ENCODE measurements at regions not wholly inside any gene's neighbourhood (a gene's known extent, or its start where the extent isn't known, plus 50 kb on each side); places are given as distances from the start of the nearest gene placed in this dataset.
"Not testable (repeated sequence)": the region's sequence is repeated elsewhere in the genome, so short reads cannot be mapped to it uniquely, and the experiment has no call there.

DNA sequence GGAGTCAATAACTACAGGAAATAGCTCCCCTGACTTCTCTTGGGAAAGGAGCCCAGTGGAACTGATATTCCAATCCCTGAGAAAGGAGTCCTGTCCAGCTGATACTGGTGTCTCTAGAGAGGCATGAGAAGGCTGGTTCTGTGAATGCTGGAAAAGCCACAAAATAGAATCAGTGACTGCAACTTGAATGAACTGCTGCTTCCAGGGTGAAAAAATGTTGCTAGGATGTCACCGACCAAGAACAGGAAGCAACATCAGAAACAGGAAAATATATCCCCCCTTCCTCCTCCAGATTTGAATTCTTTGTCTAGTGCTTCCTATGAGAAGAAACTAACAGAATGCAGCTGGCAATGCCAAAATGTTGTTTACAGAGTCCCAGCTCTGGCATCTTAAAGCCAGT is 269.3 kb upstream of the LYPLAL1 start:
- Histone ChIP-seq H3K4me1 (peaks cover 4 to 8% (median 5%) of the 10 kb centered on the region in 10 experiments; a peak in 13 of 20 replicates), H3K36me3 (no peaks in the 10 kb centered on the region), H3K27me3 (no peaks in the 10 kb centered on the region), H4K20me1 (no peaks in the 10 kb centered on the region), H3K9ac (no peak overlapping the region), H3K27ac (no peak overlapping the region), H3K9me3 (replicated peaks in 1 of 11) (no peaks in the 10 kb centered on the region), H3K4me2 (peak overlapping the region in 7 of 11 experiments; percentile 10 to 26 (median 23); a peak in 5 of 22 replicates), H3K4me3 (no peak overlapping the region)
- TF ChIP-seq Cebpa-rat (IDR thresholded peaks at IDR 0.05) = no peak

- H3K27me3 ChIP-seq = no peaks in the 10 kb centered on the region
- H3K4me3 ChIP-seq = no peak overlapping the region
- H3K9ac ChIP-seq = no peak overlapping the region
- no peaks in the 10 kb centered on the region for H3K9me3 ChIP-seq (replicated peaks in 1 of 11)
- no peak overlapping the region for H3K27ac ChIP-seq
- no peak for TF ChIP-seq Cebpa-rat (IDR thresholded peaks at IDR 0.05)
- H3K4me1 ChIP-seq = no peaks in the 10 kb centered on the region
- no peaks in the 10 kb centered on the region for H4K20me1 ChIP-seq
- no peaks in the 10 kb centered on the region for H3K36me3 ChIP-seq
- no peak overlapping the region for H3K4me2 ChIP-seq
These were observed 257.0 kb upstream of the LYPLAL1 start for GRCh38 chr1:218916720-218917119.

DNA sequence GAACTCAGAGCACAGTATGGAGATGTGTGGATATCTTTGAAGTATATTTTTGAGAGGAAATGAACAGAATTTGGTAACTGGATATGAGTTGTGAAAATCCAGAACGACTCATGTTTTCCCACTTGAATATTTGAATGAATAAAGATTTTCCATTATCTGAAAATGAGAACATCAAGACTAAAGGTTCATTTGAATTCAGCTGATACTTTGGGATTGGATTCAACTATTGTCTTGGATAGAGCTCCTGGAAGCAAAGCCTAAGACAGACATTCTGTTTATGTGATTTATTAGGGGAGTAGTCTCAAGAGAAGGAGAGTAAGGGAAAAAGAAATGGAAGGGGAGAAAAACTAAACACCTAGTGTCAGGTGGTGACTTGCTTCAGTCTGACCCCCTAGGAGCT is 256.0 kb upstream of the LYPLAL1 start:
- Histone ChIP-seq H3K9ac (no peak overlapping the region), H4K20me1 (no peaks in the 10 kb centered on the region), H3K27ac (no peak overlapping the region), H3K27me3 (no peaks in the 10 kb centered on the region), H3K4me1 (no peaks in the 10 kb centered on the region), H3K4me3 (no peak overlapping the region), H3K4me2 (no peak overlapping the region), H3K9me3 (replicated peaks in 1 of 11) (no peaks in the 10 kb centered on the region), H3K36me3 (no peaks in the 10 kb centered on the region)
- no peak for TF ChIP-seq Cebpa-rat (IDR thresholded peaks at IDR 0.05)

DNA sequence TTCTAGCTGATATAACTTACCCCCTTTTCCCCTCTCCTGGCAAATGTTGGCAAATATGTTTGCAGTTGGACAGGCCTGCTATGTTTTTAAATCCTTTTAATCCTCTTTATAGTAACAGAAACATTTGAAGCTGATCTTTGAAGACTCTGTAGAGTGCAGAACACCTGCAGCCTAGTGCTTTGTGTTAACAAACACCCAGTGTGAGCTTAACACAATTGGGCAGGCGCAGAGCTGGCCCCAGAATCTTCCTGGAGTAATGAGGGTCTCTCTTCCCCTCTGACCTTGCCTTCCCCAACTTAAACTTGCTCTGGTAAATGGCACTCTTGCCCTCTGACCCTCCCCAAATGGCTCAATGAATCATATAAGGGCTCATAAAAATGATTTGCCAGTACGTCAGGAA is 247.9 kb upstream of the LYPLAL1 start:
- no peak for TF ChIP-seq Cebpa-rat (IDR thresholded peaks at IDR 0.05)
- no peak overlapping the region for H3K27ac ChIP-seq
- no peaks in the 10 kb centered on the region for H3K9me3 ChIP-seq (replicated peaks in 1 of 11)
- no peaks in the 10 kb centered on the region for H3K27me3 ChIP-seq
- no peak overlapping the region for H3K9ac ChIP-seq
- H3K4me1 ChIP-seq = no peaks in the 10 kb centered on the region
- H3K36me3 ChIP-seq = no peaks in the 10 kb centered on the region
- H3K4me2 ChIP-seq = no peak overlapping the region
- no peaks in the 10 kb centered on the region for H4K20me1 ChIP-seq
- no peak overlapping the region for H3K4me3 ChIP-seq

- Histone ChIP-seq H3K27me3 (no peaks in the 10 kb centered on the region), H3K4me1 (no peaks in the 10 kb centered on the region), H3K36me3 (no peaks in the 10 kb centered on the region), H3K4me2 (no peak overlapping the region), H3K27ac (no peak overlapping the region), H4K20me1 (no peaks in the 10 kb centered on the region), H3K4me3 (no peak overlapping the region), H3K9ac (no peak overlapping the region), H3K9me3 (replicated peaks in 1 of 11) (no peaks in the 10 kb centered on the region)
- TF ChIP-seq Cebpa-rat (IDR thresholded peaks at IDR 0.05) = no peak
These were observed 247.0 kb upstream of the LYPLAL1 start for GRCh38 chr1:218926631-218927030.

DNA sequence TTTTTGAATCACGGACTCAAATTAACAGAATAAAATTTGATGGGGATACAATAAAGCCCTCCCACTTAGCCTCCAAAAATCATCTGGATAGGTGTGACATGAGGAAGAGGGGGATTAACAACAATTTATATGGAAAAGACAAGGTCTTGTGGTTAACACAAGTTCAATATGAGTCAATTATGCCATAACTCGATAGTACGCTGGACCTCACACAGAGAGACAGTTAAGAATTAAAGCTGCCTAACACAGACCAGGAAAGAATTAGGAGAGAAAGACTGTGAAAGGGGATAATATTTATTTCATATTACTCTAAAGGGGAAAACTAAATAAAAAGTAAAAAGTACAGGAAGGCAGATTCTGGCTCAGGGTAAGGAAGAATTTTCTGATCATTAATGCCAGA is 243.7 kb upstream of the LYPLAL1 start:
- Histone ChIP-seq H3K9ac (no peak overlapping the region), H3K27ac (no peak overlapping the region), H4K20me1 (no peaks in the 10 kb centered on the region), H3K9me3 (replicated peaks in 1 of 11) (no peaks in the 10 kb centered on the region), H3K27me3 (no peaks in the 10 kb centered on the region), H3K4me2 (no peak overlapping the region), H3K4me3 (no peak overlapping the region), H3K4me1 (no peaks in the 10 kb centered on the region), H3K36me3 (no peaks in the 10 kb centered on the region)
- no peak for TF ChIP-seq Cebpa-rat (IDR thresholded peaks at IDR 0.05)

GRCh38 chr1:218930472-218931241 is 243.0 kb upstream of the LYPLAL1 start:
- H3K4me2 ChIP-seq = no peak overlapping the region
- TF ChIP-seq Cebpa-rat (IDR thresholded peaks at IDR 0.05) = no peak

GRCh38 chr1:218931324-218931723 is 242.4 kb upstream of the LYPLAL1 start:
- Histone ChIP-seq H3K9me3 (replicated peaks in 1 of 11) (peaks cover 0 to 12% (median 8%) of the 10 kb centered on the region in 11 experiments; a peak in 11 of 22 replicates), H3K4me1 (no peaks in the 10 kb centered on the region), H4K20me1 (no peaks in the 10 kb centered on the region), H3K9ac (no peak overlapping the region), H3K27me3 (no peaks in the 10 kb centered on the region), H3K4me3 (no peak overlapping the region), H3K4me2 (no peak overlapping the region), H3K27ac (no peak overlapping the region), H3K36me3 (no peaks in the 10 kb centered on the region)
- no peak for TF ChIP-seq Cebpa-rat (IDR thresholded peaks at IDR 0.05)

More at GRCh38 chr1:218930472-218931241, 243.0 kb upstream of the LYPLAL1 start:
- Histone ChIP-seq H3K9ac (no peak overlapping the region), H3K4me1 (no peaks in the 10 kb centered on the region), H4K20me1 (no peaks in the 10 kb centered on the region), H3K36me3 (no peaks in the 10 kb centered on the region), H3K4me3 (no peak overlapping the region), H3K27ac (no peak overlapping the region), H3K9me3 (replicated peaks in 1 of 11) (peaks cover 0 to 6% (median 5%) of the 10 kb centered on the region in 11 experiments; a peak in 11 of 22 replicates), H3K27me3 (no peaks in the 10 kb centered on the region)

DNA sequence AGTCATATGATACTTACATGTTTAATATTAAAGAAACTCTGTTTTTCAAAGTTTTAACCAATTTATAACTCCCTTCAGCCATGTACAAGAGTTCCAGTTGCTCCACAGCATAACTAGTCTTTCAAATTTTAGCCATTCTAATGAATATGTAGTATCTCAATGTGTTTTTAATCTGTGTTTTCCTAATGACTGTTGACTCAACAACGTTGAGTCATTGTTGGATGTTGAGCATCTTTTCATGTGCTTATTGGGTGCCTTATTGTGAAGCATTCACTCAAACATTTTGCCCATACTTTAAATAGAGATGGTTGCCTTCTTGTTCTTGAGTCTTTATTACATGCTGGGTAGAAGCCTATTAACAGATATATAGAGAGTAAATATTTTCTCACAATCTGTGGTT is 240.2 kb upstream of the LYPLAL1 start:
- Histone ChIP-seq H3K27me3 (no peaks in the 10 kb centered on the region), H3K4me1 (no peaks in the 10 kb centered on the region), H3K9me3 (replicated peaks in 1 of 11) (peaks cover 0 to 21% (median 10%) of the 10 kb centered on the region in 11 experiments; a peak in 11 of 22 replicates), H3K9ac (no peak overlapping the region), H4K20me1 (no peaks in the 10 kb centered on the region), H3K27ac (no peak overlapping the region), H3K36me3 (no peaks in the 10 kb centered on the region), H3K4me2 (no peak overlapping the region), H3K4me3 (no peak overlapping the region)
- no peak for TF ChIP-seq Cebpa-rat (IDR thresholded peaks at IDR 0.05)

- H4K20me1 ChIP-seq, H3K36me3 ChIP-seq, H3K4me2 ChIP-seq, H3K27me3 ChIP-seq, H3K4me3 ChIP-seq, H3K27ac ChIP-seq, H3K4me1 ChIP-seq, H3K9ac ChIP-seq: not testable (repeated sequence)
- peaks cover 0 to 24% (median 10%) of the 10 kb centered on the region in 11 experiments; a peak in 11 of 22 replicates for H3K9me3 ChIP-seq (replicated peaks in 1 of 11)
These were observed 238.3 kb upstream of the LYPLAL1 start for GRCh38 chr1:218935408-218935807.

Measured in BLaER1 treated with 17β-estradiol and CSF1 and Interleukin-3, amounts not matched to agents 10 nM and 100 nM (cell line).